Central memory CD8-positive, alpha-beta T cell (primary cell): ENCODE measurements at regions not wholly inside any gene's neighbourhood (a gene's known extent, or its start where the extent isn't known, plus 50 kb on each side); places are given as distances from the start of the nearest gene placed in this dataset.

Source experiments
- ATAC-seq: fragments of 150-1000 bp; cut with Tn5 transposase; replicated peaks from 2 replicates; pipeline ENCODE4 v1.10.0; 2022; ENCODE audit warnings: mild to moderate bottlenecking, moderate FRiP score, moderate number of reproducible peaks; ENCODE audit not compliant: poor library complexity, severe bottlenecking; ENCODE audit errors: extremely low read depth
- DNase-seq, 2 donors: peaks; one replicate each; pipeline ENCODE4 v3.0.0; 2021; ENCODE audit warnings: low spot score in 2 of 2
- H3K27ac Mint-ChIP-seq: one replicate; pipeline ENCODE4 v1.8.0; 2022; ENCODE audit warnings: low read depth, mild to moderate bottlenecking, moderate library complexity, mixed read lengths
- H3K27me3 Mint-ChIP-seq: one replicate; pipeline ENCODE4 v1.8.0; 2022; ENCODE audit warnings: mixed read lengths
- H3K36me3 Mint-ChIP-seq: one replicate; pipeline ENCODE4 v1.8.0; 2022; ENCODE audit warnings: mild to moderate bottlenecking, moderate library complexity, mixed read lengths; ENCODE audit not compliant: insufficient read depth
- H3K4me1 Mint-ChIP-seq: one replicate; pipeline ENCODE4 v1.8.0; 2022; ENCODE audit warnings: mixed read lengths
- H3K4me3 Mint-ChIP-seq: one replicate; pipeline ENCODE4 v1.8.0; 2022; ENCODE audit warnings: mild to moderate bottlenecking, moderate library complexity, mixed read lengths
- H3K9me3 Mint-ChIP-seq: one replicate; pipeline ENCODE4 v1.8.0; 2022; ENCODE audit warnings: mixed read lengths

DNA sequence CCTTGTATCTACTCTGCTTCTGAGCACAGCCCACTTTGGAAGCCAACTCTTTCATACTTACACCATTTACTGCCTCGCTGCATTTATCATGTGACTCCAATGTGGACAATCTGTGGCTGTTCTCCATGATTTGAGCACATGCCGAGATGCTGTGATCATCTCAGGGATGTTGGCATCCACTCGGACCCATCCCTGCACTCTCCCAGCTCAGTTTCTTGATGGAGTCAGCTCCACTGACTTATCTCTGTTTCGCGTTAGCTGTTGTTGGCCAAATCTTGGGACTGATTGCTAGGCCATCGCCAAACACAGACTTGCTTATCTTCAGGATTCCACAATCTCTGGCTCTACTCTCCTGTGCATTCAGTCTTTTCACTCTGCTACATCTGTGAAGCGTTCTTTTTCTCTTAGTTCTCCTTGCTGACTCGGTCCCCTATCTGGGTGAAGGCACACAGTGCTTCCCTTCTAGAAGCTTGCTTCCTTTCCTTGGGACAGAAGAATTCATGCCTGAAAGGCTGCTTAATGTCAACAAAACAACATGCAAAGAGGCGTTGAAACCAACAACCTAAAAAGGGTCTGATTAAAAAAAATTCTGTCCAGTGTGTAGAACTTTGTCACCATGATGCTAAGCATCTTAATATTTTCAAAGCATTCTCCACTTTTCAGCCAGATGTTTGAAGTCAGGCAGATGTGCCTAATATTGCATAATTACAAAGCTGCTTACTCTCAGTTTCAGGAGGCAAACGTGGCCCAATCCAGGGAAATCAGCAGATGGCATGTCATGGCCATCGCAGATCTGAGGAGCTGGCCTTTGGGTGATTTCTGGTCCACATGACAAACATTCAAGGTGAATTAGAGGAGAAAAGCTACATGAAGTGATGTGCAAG, 120.7 kb downstream of the NGF start:
- H3K27me3 Mint-ChIP-seq = peaks cover 65% of the 10 kb centered on the region
- ATAC-seq (no peak), DNase-seq (no peak)
- H3K4me1 Mint-ChIP-seq = no peaks in the 10 kb centered on the region
- no peaks in the 10 kb centered on the region for H3K9me3 Mint-ChIP-seq
- no peak overlapping the region for H3K27ac Mint-ChIP-seq
- H3K36me3 Mint-ChIP-seq = no peaks in the 10 kb centered on the region
- H3K4me3 Mint-ChIP-seq = no peak overlapping the region

DNA sequence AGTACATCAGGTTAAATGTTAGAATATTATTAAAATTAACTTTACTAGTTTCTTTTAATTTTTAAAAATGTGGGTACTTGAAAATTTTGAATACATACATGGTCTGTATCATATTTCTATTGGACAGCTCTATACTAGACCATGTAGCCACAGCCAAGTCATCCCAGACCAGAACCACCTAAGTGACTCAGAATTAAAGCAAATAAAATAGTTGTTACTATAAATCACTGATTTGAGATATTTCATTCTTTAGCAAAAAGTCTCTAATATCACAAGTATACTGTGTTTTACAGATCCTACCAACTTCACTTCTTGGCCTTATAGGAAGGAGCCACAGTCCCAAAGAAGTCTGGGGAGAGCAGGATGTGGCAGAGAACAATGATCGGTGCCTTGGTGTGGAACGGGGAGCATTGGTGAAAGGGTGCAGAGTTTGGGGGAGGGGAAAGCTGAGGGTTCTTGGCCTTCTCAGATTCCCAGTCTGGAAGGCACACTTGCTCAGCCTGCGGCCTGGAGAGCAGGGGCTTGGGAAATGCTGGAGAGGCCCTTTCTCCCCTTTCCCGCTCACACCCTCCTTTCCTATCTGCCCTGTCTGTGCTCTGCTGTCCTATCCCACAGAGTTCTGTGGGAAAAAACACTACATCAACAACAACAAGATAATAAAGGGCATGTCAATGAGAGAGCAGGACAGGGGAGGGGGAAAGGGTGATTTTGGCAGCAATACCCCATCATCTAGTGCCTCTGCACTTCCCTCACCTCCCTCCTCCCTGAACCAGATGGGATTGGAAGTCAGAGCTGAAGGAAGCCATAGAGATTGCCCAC, 122.1 kb downstream of the NGF start:
- no peak for DNase-seq
- H3K27ac Mint-ChIP-seq = no peak overlapping the region
- peaks cover 54% of the 10 kb centered on the region for H3K27me3 Mint-ChIP-seq
- no peaks in the 10 kb centered on the region for H3K4me1 Mint-ChIP-seq
- H3K9me3 Mint-ChIP-seq = no peaks in the 10 kb centered on the region
- no peak for ATAC-seq
- no peak overlapping the region for H3K4me3 Mint-ChIP-seq
- no peaks in the 10 kb centered on the region for H3K36me3 Mint-ChIP-seq

DNA sequence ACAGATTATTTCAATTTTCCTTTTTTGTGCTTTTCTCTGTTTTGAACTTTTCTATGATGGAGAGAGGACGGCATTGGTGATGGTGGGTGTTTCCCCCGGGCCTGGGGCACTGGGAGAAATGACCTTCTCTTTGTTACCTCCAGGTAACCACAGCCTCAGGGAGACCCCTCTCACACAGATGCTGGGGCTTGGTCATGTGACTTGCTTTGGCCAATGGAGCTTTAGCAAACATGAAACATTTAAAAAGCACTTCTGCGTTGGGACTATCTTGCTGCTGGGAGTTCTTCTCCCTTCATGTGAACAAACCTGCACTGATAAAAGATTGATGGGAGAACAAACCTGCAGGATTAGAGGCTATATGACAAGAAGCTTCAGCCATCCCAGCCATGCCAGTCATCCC, 122.9 kb downstream of the NGF start:
- Mint-ChIP-seq H3K9me3 (no peaks in the 10 kb centered on the region), H3K4me3 (no peak overlapping the region), H3K27ac (no peak overlapping the region), H3K4me1 (no peaks in the 10 kb centered on the region), H3K36me3 (no peaks in the 10 kb centered on the region), H3K27me3 (peaks cover 47% of the 10 kb centered on the region)
- DNase-seq (no peak), ATAC-seq (no peak)

DNA sequence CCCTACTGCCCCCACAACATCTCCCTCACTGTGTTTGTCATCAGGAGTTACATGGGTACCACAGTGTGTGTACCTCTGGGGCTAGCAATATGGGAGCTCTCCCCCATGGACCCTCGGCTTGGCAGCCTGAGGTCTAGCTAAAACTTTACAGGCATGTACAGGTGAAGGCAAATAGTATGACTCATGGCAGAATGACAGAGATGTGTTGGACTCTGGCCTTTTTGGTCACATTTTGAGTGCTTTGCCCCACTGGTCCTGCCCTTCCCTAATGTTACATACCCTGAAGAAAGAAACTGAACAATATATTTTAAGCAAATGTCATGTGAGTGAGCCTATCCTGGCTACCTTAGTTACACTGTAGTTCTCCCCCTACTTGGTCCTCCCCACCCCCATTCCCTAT, 124.0 kb downstream of the NGF start:
- DNase-seq (no peak), ATAC-seq (no peak)
- peaks cover 37% of the 10 kb centered on the region for H3K27me3 Mint-ChIP-seq
- H3K9me3 Mint-ChIP-seq = no peaks in the 10 kb centered on the region
- no peak overlapping the region for H3K27ac Mint-ChIP-seq
- H3K4me1 Mint-ChIP-seq = no peaks in the 10 kb centered on the region
- H3K36me3 Mint-ChIP-seq = no peaks in the 10 kb centered on the region
- H3K4me3 Mint-ChIP-seq = no peak overlapping the region

DNA sequence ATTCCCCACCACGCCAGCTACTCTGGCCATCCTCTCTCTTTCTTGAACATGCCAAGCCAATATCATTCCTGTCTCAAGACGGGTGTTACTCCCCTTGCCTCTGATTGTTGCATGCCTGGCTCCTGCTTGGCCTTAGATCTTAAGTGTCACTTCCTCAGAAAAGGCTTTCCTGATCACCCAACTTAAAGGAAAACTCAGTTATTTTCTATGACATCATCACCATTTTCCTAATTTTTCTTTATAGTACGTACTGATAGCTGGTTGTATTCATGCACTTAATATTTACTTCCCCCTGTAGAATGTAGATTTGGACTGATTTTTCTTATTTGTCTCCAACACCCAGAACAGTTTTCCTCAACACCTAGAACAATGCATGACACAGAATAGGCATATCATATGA, 123.8 kb upstream of the TSPAN2 start:
- no peak overlapping the region for H3K4me3 Mint-ChIP-seq
- peaks cover 29% of the 10 kb centered on the region for H3K27me3 Mint-ChIP-seq
- no peaks in the 10 kb centered on the region for H3K9me3 Mint-ChIP-seq
- no peak overlapping the region for H3K27ac Mint-ChIP-seq
- no peaks in the 10 kb centered on the region for H3K36me3 Mint-ChIP-seq
- DNase-seq = no peak
- H3K4me1 Mint-ChIP-seq = no peaks in the 10 kb centered on the region
- no peak for ATAC-seq

DNA sequence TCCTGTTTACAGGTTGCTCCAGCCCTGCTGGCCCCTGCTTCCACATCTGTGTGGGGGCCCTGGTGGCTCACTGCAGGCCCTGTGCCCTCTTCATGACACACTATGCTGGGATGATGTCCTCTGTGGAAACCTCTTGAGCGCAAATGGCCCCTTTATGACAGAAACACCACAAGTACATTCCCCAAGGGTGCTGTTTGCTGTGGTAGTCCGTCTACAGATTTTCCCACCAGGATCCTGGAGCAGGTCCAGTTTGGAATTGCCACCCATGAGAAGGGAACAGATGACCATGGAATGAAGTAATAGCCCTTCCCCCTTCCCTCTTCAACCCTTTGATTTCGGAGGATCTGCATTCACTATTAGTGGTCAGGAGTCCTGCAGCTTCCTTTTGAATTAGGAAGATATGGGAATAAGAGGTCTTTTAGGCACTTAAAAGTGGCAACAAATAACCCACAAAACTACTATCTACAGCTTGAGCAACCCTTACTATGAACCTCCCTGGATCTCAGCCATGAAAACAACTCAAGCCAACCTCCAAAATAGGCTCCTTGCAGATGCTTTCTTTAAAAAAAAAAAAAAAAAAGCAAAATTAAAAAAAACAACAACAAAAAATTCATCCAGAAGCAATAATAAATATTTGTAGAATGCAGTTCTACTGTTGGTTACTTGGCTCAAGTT, 121.9 kb upstream of the TSPAN2 start:
- Mint-ChIP-seq H3K27me3 (peaks cover 19% of the 10 kb centered on the region), H3K9me3 (no peaks in the 10 kb centered on the region), H3K36me3 (no peaks in the 10 kb centered on the region), H3K4me3 (no peak overlapping the region), H3K4me1 (no peaks in the 10 kb centered on the region), H3K27ac (no peak overlapping the region)
- DNase-seq (no peak), ATAC-seq (no peak)

DNA sequence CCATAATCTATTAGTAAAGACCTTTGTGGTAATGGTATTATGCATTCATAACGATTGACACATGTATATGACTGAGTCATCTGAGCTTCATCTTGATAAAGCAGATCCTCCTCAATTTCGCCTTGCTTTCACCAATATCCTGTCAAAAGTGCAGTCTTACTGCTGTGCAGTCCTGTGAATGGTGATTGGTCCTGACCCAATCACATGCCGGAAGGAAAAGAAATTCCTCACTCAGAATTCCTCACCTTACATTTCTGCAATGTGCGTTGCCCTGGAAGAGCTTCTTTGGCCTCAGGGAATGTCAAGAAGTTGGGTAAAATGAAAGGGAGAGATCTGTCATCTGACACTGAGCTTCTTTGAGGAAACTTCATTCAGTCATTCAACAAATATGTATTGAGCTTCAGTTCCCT, 121.0 kb upstream of the TSPAN2 start:
- no peak overlapping the region for H3K4me3 Mint-ChIP-seq
- no peak overlapping the region for H3K27ac Mint-ChIP-seq
- ATAC-seq (no peak), DNase-seq (no peak)
- H3K9me3 Mint-ChIP-seq = no peaks in the 10 kb centered on the region
- H3K36me3 Mint-ChIP-seq = no peaks in the 10 kb centered on the region
- no peaks in the 10 kb centered on the region for H3K4me1 Mint-ChIP-seq
- peaks cover 11% of the 10 kb centered on the region for H3K27me3 Mint-ChIP-seq

DNA sequence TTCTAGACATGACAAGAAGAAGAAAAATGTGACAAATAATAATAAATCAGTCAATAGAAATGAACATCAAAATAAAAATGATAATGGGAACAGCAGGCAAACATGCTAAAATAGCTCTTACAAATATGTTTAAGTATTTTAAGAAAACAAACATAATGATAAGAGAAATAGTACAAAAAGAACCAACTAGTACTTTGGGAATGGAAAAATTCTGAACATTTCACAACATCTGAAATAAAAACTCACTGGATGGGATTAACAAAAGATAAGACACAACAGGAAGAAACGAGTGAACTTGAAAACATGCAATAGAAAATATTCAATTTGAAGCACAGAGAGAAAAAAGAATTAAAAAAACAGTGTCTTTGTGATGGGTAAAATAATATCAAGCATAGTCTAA, 115.2 kb upstream of the TSPAN2 start:
- no peak for DNase-seq
- Mint-ChIP-seq H3K27ac (no peak overlapping the region), H3K27me3 (peaks cover 51% of the 10 kb centered on the region), H3K36me3 (no peaks in the 10 kb centered on the region), H3K4me1 (no peaks in the 10 kb centered on the region), H3K9me3 (peaks cover 5% of the 10 kb centered on the region), H3K4me3 (no peak overlapping the region)
- ATAC-seq = no peak

DNA sequence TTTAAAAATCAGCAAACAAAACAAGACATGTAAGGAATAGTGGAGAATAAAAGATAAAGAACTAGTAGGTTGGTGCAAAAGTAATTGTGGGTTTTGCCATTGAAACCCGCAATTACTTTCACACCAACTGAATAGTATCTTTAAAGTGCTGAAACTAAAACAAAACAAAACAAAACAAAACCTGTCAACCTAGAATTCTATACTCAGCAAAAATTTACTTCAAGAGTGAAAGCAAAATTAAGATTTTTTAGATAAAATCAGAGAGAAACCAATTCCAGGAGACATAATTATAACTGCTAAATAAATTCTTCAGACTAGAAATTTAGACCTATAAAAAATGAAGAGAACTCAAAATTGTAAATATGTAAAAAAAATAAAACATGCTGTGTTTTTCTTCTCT, 114.0 kb upstream of the TSPAN2 start:
- H3K9me3 Mint-ChIP-seq = peaks cover 5% of the 10 kb centered on the region
- H3K4me1 Mint-ChIP-seq = no peaks in the 10 kb centered on the region
- ATAC-seq (no peak), DNase-seq (no peak)
- H3K4me3 Mint-ChIP-seq = no peak overlapping the region
- H3K27me3 Mint-ChIP-seq = peaks cover 62% of the 10 kb centered on the region
- no peak overlapping the region for H3K27ac Mint-ChIP-seq
- H3K36me3 Mint-ChIP-seq = no peaks in the 10 kb centered on the region

DNA sequence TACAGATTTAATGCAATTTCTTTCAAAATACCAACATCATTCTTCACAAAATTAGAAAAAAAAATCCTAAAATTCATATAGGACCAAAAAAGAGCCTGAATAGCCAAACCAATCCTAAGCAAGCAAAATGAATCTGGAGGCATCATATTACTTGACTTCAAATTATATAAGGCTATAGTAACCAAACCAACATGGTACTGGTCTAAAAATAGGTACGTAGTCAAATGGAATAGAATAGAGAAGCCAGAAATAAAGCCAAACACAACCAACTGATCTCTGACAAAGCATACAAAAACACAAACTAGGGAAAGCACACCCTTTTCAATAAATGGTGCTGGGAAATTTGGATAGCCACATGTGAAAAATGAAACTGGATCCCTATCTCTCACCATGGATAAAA, 112.3 kb upstream of the TSPAN2 start:
- Mint-ChIP-seq H3K36me3 (no peaks in the 10 kb centered on the region), H3K4me1 (no peaks in the 10 kb centered on the region), H3K27ac (no peak overlapping the region), H3K27me3 (peaks cover 69% of the 10 kb centered on the region), H3K4me3 (no peak overlapping the region), H3K9me3 (peaks cover 5% of the 10 kb centered on the region)
- ATAC-seq = no peak
- DNase-seq = no peak

DNA sequence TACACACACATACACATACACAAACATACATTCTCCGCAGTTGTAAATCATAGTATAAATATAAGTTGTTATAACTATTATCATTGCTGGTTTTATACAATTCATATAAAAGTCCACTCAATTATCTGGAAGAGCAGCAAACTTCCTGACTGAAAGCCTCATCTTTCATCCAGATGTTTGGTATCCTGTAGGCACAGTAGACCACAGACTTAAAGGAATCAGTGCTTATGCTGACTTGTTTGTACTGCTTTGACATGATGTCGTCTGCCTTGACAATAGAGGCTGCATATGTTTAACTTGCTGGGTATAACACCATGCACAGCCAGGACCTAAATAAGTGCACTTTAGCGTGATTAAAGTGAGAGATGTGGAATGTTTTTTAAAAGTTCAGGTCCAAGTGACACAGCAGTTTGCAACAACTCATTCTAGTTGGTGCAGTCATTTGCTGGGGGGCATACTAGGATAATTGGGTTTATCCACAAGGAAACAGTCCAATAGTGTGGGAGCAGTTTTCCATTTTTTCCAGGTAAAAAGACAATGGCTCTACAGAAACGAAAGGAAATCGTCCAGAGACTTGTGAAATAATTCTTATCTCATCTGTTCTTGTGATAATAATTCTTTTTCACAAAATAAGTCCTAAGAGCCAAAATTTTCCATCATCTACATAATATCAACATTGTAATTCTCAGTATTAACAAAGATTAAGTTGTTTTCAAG, 110.3 kb upstream of the TSPAN2 start:
- DNase-seq (no peak), ATAC-seq (no peak)
- Mint-ChIP-seq H3K36me3 (no peaks in the 10 kb centered on the region), H3K4me3 (no peak overlapping the region), H3K9me3 (peaks cover 5% of the 10 kb centered on the region), H3K27ac (no peak overlapping the region), H3K4me1 (no peaks in the 10 kb centered on the region), H3K27me3 (peaks cover 78% of the 10 kb centered on the region)

DNA sequence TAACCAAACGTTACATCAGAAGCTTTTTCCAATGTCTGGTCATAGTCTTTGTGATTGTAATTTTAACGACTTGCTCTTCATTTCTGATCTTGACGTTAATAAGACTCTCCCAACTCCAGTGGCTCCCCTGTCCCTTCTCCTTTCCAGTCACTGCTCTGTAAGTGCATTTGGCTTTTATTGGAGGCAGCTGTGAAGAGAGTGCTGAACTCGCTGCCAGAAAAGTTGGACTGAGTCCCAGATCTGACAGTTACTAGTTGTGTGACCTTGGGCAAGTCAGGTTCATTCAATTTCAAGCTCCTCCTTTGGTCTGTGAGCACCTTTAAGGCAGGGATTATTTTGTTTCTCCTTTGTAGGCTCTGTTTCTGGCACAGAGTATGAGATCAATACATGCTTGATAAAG, 109.6 kb upstream of the TSPAN2 start:
- Mint-ChIP-seq H3K27ac (no peak overlapping the region), H3K4me3 (no peak overlapping the region), H3K4me1 (no peaks in the 10 kb centered on the region), H3K27me3 (peaks cover 80% of the 10 kb centered on the region), H3K9me3 (peaks cover 5% of the 10 kb centered on the region), H3K36me3 (no peaks in the 10 kb centered on the region)
- no peak for ATAC-seq
- DNase-seq = no peak
